ENCODE measurements at regions not wholly inside any gene's neighbourhood (a gene's known extent, or its start where the extent isn't known, plus 50 kb on each side); places are given as distances from the start of the nearest gene placed in this dataset.
"Not testable (repeated sequence)": the region's sequence is repeated elsewhere in the genome, so short reads cannot be mapped to it uniquely, and the experiment has no call there.

GRCh38 chr3:118505784-118506183 lies 528.9 kb downstream of the IGSF11 start:
- DNase-seq: no peak

DNA sequence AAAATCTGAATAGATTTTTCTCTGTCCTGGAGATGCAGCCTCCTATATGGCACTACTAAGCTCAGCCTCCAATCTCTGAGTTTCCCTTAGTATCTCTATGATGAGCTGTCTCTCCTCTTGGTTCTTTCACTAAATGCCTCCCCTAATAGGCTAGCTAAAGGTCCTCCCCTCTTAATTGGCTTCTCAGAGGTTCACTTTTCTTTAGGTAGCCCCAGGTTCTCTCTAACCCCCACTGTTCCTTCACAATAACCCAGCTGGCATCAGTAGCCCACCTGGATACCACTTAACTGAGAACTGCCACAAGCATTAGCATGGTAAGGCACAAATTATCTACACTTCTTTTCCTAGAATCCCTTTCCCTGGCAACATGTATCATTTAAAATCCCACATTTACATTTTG lies 523.2 kb downstream of the IGSF11 start:
- DNase-seq: no peak

GRCh38 chr3:118512301-118512700 lies 522.3 kb downstream of the IGSF11 start:
- no peak for DNase-seq

GRCh38 chr3:118525077-118525476 lies 509.6 kb downstream of the IGSF11 start:
- DNase-seq: no peak

DNA sequence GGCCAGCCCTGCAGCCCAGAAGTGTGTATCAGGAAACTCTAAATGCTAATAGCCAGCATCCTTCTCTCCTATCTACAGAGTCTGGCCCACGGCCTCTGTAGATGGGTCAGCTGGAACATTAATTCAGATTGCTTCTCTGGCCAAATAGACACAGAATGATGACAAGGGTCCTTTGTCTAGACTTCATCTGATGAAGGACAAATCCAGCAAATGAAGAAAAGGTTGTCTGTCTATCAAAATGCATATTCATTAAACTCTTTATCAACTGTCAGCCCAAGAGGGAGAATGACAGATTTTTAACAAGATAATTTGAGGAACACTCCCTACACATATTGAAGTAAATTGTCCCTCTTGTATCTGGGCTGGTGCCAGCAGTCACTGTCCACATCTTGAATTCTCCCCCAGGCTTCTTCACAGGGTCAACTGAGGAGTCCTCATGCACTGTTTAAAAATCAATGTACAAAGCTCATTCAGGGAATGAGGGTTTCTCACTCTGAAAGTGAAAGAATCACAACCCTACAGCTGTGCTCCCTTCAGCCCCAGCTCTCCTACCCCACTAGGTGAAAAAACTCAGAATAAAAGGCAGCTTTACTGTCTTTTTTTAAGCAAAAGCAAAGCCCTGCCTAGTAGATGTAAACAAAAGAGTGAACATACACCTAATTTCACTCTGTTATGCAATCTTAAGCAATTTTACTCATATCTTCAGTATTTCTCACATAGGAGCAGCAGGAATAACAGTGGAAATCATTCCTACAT lies 507.7 kb downstream of the IGSF11 start:
- DNase-seq: no peak

DNA sequence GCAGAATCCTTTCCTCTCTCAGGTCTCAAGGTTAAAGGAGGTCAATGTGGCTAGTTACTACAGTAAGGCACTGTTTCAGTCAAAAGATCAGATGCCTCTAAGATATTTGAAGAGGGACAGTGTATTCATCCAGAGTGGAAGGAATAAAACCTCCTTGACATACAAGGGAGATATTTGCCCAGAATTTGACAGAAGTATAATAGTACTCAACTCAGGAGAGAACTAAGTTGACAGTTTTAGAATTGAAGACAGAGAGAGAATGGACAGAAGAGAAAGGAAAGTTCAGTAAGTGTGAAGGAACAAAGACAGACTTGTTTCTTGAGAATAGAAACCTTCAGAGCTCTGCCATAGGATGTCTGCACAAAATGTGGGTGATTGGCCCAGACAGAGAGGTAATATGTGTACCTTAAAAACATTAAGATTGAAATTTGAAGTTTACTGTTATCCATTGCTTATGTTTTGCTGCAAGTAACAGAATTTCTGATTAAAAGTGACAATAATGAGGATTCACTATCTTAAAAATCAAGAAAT lies 507.1 kb downstream of the IGSF11 start:
- DNase-seq: no peak

DNA sequence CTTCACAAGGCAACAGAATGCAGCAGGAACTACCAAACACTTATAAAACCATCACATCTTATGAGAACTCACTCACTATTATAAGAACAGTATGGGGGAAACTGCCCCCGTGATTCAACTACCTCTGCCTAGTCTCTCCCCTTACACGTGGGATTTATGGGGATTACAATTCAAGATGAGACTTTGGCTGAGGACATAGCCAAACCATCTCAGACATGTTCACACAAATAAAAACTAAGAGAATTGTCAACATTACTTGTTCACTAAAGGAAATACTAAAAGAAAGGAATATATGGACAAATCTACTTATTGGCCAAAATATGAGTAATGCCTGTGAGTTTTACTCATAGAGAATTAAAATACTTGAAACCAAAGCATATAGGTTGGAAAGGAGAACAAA lies 505.1 kb downstream of the IGSF11 start:
- no peak for DNase-seq

- no peak for DNase-seq
Measured at GRCh38 chr3:118530350-118530922, 504.2 kb downstream of the IGSF11 start.

DNA sequence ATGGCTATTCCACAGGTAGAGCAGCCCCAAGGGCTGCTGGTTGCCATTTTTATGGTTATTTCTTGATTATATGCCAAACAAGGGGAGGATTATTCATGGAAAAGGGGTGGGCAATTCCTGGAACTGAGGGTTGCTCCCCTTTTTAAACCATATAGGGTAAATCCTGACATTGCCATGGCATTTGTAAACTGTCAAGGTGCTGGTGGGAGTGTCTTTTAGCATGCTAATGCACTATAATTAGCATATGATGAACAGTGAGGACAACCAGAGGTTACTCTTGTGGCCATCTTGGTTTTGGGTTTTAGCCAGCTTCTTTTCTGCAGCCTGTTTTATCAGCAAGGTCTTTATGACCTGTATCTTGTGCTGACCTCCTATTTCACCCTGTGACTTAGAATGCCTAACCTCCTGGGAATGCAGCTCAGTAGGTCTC lies 503.7 kb downstream of the IGSF11 start:
- DNase-seq: not testable (repeated sequence)

- no peak for DNase-seq
Measured at GRCh38 chr3:118531816-118532215, 502.8 kb downstream of the IGSF11 start.

DNA sequence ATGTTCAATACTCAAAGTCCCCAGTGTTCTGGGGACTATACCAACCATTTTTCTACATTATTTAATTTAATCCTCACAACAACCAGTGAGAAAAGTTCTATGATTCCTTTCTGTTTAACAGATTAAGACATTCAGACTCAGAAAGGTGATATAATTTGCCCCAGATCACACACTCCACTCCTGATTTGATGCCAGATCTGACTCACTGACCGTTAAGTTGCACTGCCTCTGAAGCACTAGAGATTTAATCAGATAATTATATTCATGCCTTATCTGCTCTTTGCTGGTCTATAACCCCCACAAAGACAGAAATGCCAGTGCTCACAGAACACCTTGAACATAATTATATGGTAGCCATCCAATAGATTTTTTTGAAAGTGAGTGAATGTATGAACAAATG lies 501.0 kb downstream of the IGSF11 start:
- DNase-seq: no peak

- no peak for DNase-seq
Measured at GRCh38 chr3:118534519-118534918, 500.1 kb downstream of the IGSF11 start.

DNA sequence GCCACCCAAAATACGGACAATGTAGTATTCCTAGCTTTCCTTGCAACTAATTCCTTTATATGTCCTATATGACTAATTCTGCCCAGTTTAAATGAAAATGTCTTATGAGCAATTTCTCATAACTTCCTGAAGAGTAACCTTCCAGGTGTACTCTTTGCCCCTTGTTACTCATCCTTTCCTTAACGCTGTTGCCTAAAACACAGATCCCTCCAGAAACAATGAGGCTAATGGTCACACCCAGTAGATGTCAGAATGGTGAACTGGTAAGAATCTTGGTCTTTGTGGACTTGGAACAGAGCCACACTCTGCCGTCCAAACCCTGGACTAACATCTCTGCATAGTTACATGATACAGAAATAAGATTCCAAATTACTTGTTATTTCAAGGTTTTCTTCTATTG lies 497.9 kb downstream of the IGSF11 start:
- DNase-seq: no peak

- DNase-seq: no peak
Measured at GRCh38 chr3:118537454-118537853, 497.2 kb downstream of the IGSF11 start.

DNA sequence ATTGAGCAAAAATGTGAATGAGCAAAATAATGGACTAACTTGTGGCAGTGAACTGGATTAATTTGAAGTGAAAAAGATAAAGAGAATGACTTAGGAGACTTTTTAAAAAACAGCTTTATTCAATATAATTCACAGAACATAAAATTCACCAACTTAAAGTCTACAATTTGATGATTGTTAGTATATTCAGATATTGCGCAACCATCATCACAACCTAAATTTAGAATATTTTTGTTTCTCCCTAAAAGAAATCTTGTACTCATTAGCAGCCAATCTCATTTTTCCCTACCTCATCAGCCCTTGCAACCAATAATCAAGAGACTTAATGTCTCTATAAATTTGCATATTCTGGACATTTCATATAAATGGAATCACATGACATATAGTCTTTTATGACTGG lies 496.5 kb downstream of the IGSF11 start:
- DNase-seq: no peak

GRCh38 chr3:118539820-118540447 lies 494.7 kb downstream of the IGSF11 start:
- not testable (repeated sequence) for DNase-seq

DNA sequence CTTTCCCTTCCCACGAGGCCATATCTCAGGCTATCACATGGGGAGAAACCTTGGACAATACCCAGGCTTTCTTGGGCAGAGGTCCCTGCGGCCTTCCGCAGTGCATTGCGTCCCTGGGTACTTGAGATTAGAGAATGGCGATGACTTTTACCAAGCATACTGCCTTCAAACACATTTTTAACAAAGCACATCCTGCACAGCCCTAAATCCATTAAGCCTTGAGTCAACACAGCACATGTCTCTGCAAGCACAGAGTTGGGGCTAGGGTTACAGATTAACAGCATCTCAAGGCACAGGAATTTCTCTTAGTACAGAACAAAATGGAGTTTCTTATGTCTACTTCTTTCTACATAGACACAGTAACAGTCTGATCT lies 494.2 kb downstream of the IGSF11 start:
- not testable (repeated sequence) for DNase-seq

GRCh38 chr3:118540826-118541225 lies 493.8 kb downstream of the IGSF11 start:
- no peak for DNase-seq

- no peak for DNase-seq
Measured at GRCh38 chr3:118541796-118542195, 492.9 kb downstream of the IGSF11 start.

DNA sequence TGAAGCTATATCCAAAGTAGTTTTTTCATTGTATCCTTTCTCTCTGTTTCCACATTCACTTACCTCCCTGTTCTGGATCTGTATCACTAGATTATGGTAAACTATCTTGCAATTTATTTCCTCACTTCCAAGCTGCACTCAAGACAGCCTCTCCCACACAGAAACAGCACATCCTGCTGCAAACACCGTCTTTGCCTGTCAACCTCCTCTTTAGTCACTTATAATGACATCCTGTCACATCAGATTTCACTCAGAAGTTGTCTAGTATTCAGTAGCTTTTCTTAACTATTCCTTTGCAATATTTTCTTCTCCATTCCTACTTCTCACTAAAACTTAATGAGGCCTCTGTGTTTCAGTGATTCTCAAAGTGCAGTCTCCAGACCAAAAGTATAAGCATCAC lies 490.8 kb downstream of the IGSF11 start:
- DNase-seq: no peak

GRCh38 chr3:118544458-118544857 lies 490.2 kb downstream of the IGSF11 start:
- no peak for DNase-seq

DNA sequence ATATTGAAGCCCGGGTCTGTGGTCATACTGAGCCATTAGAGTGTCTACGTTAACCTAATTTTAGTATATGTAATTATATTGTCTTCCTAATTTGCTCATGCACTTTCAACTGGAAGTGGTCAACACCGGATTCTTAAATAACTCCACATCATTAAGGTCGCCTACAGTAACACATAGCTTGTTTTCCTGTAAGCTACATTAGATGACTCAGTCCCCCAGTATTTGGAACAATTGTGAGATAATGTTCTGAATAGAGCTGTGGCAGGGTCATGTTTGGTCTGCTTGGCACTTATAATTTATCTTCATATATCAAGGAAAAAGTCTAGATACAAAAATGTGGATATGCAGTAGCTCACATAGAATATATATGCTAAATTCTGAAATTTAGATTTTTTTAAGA lies 486.2 kb downstream of the IGSF11 start:
- DNase-seq: no peak

GRCh38 chr3:118550122-118550521 lies 484.5 kb downstream of the IGSF11 start:
- DNase-seq: no peak

DNA sequence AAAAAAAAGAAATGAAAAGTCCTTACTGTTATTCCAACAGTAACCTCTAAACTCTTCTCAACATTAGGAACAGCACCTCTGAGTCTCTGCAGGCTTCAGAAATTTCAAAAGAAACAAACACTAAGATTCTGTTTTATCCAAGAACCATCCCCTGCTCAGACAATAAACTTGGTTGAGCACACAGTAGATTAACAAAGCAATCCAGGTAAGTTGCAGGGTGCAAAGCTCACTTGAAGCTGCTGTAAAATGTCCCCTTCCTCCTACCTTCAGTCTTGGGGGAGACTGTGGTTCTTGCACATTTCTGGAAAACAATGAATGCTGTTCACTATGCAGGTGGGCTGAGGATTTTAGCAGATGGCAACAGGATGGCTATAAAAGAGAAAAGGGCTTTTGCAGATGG lies 484.1 kb downstream of the IGSF11 start:
- DNase-seq: no peak
